DMS153 (cell line): ENCODE measurements at regions not wholly inside any gene's neighbourhood (a gene's known extent, or its start where the extent isn't known, plus 50 kb on each side); places are given as distances from the start of the nearest gene placed in this dataset.
"Not testable (repeated sequence)": the region's sequence is repeated elsewhere in the genome, so short reads cannot be mapped to it uniquely, and the experiment has no call there.

Experiments
- DNase-seq: peaks from one replicate; lab custom pipeline; 2025; lab: John Stamatoyannopoulos, UW

- no peak for DNase-seq
These were observed 148.0 kb upstream of the FOXN3 start for GRCh38 chr14:89564989-89565388.

DNA sequence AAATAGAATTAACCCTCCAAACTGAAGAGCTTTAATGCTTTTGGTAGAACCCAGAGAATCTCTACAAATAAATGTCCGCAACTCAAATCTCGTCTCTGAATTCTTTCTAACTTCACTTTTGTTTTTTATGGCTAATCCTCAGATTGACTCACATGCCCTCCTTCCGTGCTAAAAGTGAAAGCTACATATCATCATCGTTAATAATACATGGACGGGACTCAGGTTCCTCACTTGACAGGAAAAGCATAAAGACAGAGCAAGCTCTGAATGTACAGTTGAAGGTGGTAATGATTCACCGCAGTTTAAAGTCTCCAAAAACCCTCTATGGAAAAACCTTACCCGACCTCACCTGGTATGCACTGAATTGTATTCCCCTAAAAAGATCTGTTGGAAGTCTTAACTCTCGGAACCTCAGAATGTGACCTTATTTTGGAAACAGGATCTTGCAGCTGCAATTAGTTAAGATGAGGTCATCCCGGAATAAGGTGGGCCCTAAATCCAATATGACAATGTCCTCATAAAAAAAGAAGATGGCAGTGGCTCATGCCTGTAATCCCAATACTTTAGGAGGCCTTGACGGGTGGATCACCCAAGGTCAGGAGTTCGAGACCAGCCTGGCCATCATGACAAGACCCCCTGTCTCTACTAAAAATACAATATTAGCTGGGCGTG is 147.4 kb upstream of the FOXN3 start:
- DNase-seq: no peak

- peak; percentile 62 for DNase-seq
These were observed 146.4 kb upstream of the FOXN3 start for GRCh38 chr14:89563471-89563870.

DNA sequence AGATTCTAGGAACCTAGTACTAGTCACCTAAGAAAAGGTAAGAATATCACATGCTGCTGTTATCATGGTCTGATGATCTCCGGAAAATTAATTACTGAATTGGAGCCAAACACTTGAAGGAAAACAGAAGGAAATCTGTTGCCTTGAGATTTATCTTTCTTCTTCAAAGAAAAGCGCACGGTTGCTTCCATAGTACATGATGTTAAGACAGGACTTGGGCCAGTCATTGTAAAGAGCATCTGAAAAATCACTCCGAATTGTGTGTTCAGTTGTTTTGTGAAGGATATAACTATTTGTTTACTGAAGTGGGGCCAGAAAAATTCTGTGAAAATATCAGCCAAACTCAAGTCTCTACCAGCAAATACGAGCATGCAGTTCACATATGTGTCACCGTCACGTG is 134.9 kb upstream of the FOXN3 start:
- DNase-seq: no peak

DNA sequence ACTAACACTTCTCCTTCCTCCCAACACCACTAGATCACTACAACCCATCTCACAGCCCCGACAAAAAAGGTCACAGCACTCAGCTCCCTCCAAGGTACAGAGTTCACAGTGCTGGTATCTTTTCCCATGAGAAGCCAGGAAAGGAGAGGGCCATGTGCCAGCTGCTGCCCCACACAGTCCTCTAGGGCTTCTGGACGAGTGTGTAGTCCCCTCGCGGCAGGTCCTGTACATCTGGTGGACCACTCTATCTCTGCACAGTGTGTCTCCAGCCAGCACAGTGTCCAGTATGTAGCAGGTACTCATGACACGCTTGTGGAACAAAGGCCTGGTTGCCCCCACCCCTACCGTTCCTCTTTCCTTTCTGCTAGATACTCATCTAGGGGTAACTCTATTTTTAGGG is 134.4 kb upstream of the FOXN3 start:
- no peak for DNase-seq

DNA sequence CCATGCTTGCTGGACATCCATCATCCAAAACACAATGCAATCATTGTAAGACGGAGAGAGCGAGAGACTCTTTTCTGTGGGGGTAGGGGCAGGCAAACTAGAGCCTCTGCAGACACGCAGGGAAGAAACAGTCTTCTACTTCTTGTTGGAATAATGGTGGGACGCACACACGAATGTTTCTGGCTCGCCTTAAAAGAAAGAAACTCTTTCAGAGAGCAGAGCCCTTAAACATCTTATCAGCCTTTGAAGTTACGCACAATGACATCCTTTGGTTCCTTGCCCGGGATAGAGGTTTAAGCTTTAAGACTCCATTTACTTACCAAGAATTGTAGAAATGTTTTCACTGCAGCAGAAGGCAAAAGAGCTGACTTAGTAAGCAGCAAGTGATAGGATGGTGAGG is 133.8 kb upstream of the FOXN3 start:
- DNase-seq: no peak

DNA sequence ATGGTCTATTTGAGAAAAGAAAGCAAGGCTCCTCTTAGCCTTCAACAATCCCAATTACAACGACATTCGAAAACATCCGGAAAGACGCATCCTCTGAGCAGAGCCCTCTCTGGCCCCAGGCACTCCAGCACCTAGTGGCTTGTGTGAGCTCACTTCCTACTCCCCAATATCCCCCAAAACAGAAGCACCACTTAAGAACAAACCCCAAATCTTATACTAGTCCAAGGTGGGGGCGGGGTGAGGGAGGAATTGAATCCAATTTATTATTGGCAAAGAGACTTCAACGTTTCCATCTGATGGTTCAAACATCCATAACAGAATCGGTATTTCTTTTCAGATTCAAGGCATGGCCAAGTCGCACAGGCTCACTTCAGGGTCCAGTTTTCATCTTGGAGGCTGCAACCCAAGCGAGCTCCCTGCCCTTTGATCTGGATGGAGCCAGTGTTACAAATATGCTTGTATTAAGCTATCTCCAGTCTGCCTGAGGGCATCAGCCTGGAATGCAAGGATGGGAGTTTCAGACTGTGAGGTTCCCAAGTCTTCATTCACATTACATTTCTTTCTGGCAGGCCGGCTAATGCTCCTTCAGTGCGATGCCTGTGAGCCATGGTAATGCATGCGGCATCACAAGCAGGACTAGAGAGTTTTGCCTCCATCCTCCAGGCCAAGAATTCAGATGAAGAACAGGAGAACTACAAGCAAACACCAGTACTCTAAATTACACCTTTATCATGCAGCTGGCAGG is 132.5 kb upstream of the FOXN3 start:
- DNase-seq: no peak

GRCh38 chr14:89547047-89547446 is 130.0 kb upstream of the FOXN3 start:
- not testable (repeated sequence) for DNase-seq

DNA sequence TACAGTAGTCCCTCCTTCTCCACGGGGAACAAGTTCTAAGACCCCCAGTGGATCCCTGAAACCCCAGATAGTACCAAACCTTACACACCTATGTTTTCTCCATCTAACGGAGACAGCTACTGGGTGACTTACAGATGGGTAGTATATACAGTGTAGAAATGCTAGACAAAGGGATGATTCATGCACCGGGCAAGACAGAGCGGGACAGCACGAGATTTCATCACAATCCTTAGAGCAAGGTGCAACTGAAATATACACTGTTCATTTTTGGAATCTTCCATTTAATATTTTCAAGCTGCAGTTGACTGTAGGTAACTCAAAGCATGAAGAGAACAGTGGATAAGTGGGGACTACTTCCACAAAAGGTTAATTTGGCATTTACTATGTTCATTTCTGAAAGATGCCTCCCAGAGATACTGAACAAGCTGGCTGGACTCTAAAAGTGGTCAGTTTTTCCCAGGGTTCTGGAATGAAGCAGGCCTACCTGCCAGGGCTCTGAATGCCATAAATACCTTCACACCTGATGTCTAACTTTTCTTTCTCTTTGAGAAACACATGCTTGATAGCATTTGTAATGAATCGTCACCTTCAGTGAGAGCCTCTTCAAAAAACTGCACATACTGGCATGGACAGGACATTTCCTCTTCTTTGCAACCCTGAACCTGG is 127.7 kb upstream of the FOXN3 start:
- no peak for DNase-seq

DNA sequence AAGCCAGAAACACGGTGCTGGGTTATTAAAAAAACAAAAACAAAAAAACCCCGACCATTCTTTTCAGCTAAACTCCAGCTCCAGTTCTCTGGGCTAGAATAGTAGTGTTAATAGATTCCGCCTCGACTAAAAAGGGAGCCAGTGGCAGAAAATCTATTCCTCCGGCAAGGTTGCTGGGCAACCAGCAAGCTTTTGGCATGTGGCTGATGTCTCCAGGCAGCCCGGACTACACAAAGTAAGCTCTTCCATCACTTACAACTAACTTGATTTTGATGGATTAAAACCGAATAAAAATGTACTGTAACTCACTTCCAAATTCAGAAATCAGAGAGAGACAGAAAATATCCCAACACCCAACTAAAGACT is 126.4 kb upstream of the FOXN3 start:
- no peak for DNase-seq

- no peak for DNase-seq
These were observed 125.9 kb upstream of the FOXN3 start for GRCh38 chr14:89542786-89543424.

DNA sequence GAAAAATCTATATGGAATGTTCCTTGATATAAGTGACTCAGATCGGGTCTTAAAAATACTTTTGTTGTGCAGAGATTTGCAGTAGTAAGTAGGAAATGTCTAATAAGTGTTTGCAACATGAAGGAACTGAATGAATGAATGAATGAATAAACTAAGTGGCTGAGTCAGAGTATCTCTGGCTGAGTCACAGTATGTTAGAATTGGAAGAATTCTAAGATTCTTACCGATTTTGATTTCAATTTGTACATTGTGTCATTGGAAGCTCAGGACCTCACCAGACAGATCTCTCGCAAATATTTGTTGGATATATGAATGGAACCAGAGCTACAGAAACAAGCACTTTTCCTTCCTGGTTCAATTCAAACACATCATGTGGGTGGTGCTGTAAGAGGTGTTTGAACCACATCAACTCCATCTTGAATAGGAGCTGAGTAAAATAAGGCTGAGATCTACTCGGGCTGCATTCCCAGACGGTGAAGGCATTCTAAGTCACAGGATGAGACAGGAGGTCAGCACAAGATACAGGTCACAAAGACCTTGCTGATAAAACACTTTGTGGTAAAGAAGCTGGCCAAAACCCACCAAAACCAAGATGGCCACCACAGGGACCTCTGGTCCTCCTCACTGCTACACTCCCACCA is 123.9 kb upstream of the FOXN3 start:
- DNase-seq: no peak

- no peak for DNase-seq
These were observed 123.2 kb upstream of the FOXN3 start for GRCh38 chr14:89540009-89540829.

- no peak for DNase-seq
These were observed 120.9 kb upstream of the FOXN3 start for GRCh38 chr14:89537911-89538310.

DNA sequence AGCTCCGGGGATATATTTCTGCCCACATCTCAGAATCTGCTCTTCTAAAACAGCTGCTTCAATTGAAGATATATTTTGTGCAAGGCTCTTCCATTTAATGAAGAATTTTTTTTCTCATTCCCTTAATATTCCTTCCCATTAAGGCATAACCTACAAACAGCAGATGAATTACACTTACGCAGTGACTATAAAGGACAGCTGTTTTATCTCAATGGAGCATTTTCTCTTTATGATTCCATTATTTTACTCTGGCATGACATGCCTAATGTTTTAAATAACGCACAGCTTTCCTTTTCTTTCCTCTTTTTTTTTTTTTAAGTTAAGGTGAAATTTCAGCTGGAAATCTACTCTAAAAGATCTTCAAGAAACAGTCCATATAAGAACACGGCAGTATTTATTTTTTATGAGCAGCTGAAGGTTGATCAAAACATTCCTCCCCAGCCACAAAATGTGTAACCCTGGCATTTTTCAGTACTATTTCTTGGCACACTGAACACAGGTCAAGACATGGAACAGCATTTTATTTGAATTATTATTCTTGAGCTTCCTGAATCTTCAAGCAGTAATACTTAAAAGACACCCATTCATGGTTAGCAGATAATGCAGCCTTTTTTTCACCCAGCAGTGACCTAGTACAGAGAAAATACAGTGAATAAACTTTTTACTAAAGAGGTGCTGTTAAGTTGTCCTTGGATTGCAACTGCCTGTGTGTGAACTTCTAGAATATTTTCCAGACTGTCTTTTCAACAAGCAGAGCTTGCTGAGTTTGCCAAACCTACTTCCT is 118.1 kb upstream of the FOXN3 start:
- DNase-seq: no peak

GRCh38 chr14:89533766-89534165 is 116.7 kb upstream of the FOXN3 start:
- no peak for DNase-seq

DNA sequence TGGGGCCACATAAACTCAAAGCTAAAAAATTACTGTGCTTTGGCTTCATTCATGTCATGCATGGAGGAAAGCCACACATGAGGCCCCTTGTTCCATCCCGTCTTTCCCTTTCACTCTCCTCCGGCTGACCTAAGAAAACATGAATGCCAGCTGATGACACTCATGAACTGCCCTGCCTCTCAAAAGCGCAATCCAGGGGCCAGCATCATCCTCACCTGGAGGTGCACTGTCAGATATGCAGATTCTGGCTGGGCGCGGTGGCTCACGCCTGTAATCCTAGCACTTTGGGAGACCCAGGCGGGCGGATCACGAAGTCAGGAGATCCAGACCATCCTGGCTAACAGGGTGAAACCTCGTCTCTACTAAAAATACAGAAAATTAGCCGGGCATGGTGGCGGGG is 116.1 kb upstream of the FOXN3 start:
- no peak for DNase-seq

- DNase-seq: no peak
These were observed 114.8 kb upstream of the FOXN3 start for GRCh38 chr14:89531661-89532335.

DNA sequence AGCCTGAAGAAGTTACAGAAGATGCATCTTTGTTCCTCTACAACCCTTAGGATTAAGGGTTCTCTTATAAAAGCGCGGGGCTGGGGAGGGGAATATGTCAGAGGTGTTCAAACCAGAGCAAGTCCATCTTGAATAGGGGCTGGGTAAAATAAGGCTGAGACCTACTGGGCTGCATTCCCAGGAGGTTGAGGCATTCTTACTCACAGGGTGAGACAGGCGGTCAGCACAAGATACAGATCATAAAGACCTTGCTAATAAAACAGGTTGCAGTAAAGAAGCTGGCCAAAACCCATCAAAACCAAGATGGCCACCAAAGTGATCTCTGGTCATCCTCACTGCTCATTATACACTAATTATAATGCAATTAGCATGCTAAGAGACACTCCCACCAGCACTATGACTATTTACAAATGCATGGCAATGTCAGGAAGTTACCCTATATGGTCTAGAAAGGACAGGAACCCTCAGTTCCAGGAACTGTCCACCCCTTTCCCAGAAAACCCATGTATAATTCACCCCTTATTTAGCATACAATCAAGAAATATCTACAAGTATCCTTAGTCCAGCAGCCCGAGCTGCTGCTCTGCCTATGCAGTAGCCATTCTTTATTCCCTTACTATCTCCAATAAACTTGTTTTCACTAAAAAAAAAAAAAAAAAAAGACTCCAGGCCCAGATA is 108.1 kb upstream of the FOXN3 start:
- DNase-seq: no peak

DNA sequence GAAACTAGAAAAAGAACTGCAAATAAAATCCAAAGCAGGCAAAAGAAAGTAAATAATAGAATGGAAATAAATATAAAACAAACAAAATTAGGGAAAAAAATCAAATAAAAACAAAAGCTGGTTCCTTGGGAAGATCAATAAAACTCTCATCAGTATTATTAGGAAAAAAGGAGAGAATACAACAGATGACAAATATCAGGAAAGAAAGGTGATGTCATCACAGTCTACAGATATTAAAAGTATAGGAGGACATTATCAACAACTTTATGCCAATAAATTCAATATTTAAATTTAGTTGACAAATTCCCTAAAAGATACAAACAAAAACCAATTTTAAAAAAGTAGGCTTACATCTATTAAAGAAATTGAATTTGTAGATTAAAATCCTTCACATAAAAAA is 107.4 kb upstream of the FOXN3 start:
- DNase-seq: no peak
